B cell (primary cell): ENCODE measurements at regions not wholly inside any gene's neighbourhood (a gene's known extent, or its start where the extent isn't known, plus 50 kb on each side); places are given as distances from the start of the nearest gene placed in this dataset.

Source experiments
- ATAC-seq: fragments of 200-7000 bp; cut with Tn5 transposase; one replicate; pipeline ENCODE4 v1.10.0; 2021; ENCODE audit warnings: low read depth, mild to moderate bottlenecking, moderate number of reproducible peaks, moderate library complexity
- CTCF ChIA-PET: fragments of 350-600 bp; sonication (Branson Sonifier 250); formaldehyde crosslinking; loops from one replicate; lab custom pipeline; 2021; ENCODE audit warnings: antibody characterized with exemption, inconsistent platforms; lab: Charles Lee
- POLR2A ChIA-PET: fragments of 350-600 bp; sonication (Branson Sonifier 250); formaldehyde crosslinking; loops from one replicate; lab custom pipeline; 2021; ENCODE audit warnings: antibody characterized with exemption; lab: Charles Lee
- DNase-seq: peaks from one replicate; pipeline ENCODE4 v3.0.0; 2013
- H2AFZ ChIP-seq: 2 replicates; pipeline ENCODE4 v1.6.1; 2012; ENCODE audit warnings: mild to moderate bottlenecking, low read depth, low read length; ENCODE audit not compliant: insufficient read depth, poor library complexity, severe bottlenecking
- H3K27ac ChIP-seq, 2 donors: 1 replicate in 1 of 2; 2 replicates in 1 of 2; pipeline ENCODE4 v1.5.1; 2012 to 2013; ENCODE audit warnings: low read length in 2 of 2, mild to moderate bottlenecking in 2 of 2, moderate library complexity in 1 of 2
- H3K27me3 ChIP-seq, 4 experiments: fragments of 200-600 bp in 1 of 4; sonication (generic) in 1 of 4; replicated peaks in 1 of 4; 1 replicate in 2 of 4; 2 replicates in 2 of 4; pipeline versions ENCODE4 v1.6.1 to v1.7.0; 2013 to 2016; ENCODE audit warnings: low read length in 3 of 4, mild to moderate bottlenecking in 2 of 4, mixed read lengths in 1 of 4, moderate library complexity in 1 of 4; ENCODE audit not compliant: insufficient read depth in 4 of 4, control insufficient read depth in 3 of 4; ENCODE audit errors: control extremely low read depth in 1 of 4
- H3K36me3 ChIP-seq, 2 experiments: replicated peaks in 1 of 2; 1 replicate in 1 of 2; 2 replicates in 1 of 2; pipeline versions ENCODE4 v1.6.1 to v1.7.1; 2013; ENCODE audit warnings: low read length in 1 of 2; ENCODE audit not compliant: insufficient read depth in 2 of 2, control insufficient read depth in 1 of 2; ENCODE audit errors: control extremely low read depth in 1 of 2, extremely low read depth in 1 of 2
- H3K4me1 ChIP-seq, 2 donors: fragments of 200-600 bp in 1 of 2; sonication (generic) in 1 of 2; 1 replicate in 1 of 2; 2 replicates in 1 of 2; pipeline versions ENCODE4 v1.5.1 to v1.6.1; 2013 to 2017; ENCODE audit warnings: low read length in 2 of 2; ENCODE audit not compliant: control insufficient read depth in 2 of 2, insufficient read depth in 2 of 2
- H3K4me2 ChIP-seq: replicated peaks from 2 replicates; pipeline ENCODE3; 2012; ENCODE audit warnings: mild to moderate bottlenecking, low read depth, low read length; ENCODE audit not compliant: poor library complexity, severe bottlenecking
- H3K4me3 ChIP-seq, 5 experiments: fragments of 200-600 bp in 1 of 5; sonication (generic) in 1 of 5; 1 replicate in 3 of 5; 2 replicates in 2 of 5; pipeline versions ENCODE4 v1.5.1 to v1.7.0; 2011 to 2016; ENCODE audit warnings: low read length in 4 of 5, mild to moderate bottlenecking in 4 of 5, low read depth in 2 of 5, control low read depth in 1 of 5, moderate library complexity in 1 of 5; ENCODE audit not compliant: insufficient read depth in 1 of 5; ENCODE audit errors: control extremely low read depth in 1 of 5, extremely low read depth in 1 of 5
- H3K79me2 ChIP-seq: fragments of 200-600 bp; sonication (generic); one replicate; pipeline ENCODE4 v1.6.0; 2016; ENCODE audit warnings: low read length; ENCODE audit not compliant: control insufficient read depth, insufficient read depth
- H3K9ac ChIP-seq: fragments of 200-600 bp; sonication (generic); 2 replicates; pipeline ENCODE4 v1.6.1; 2017; ENCODE audit warnings: mild to moderate bottlenecking, low read length, moderate library complexity
- H3K9me3 ChIP-seq, 3 donors: one replicate each; pipeline versions ENCODE4 v1.6.1 to v1.7.1; 2013; ENCODE audit warnings: low read length in 2 of 3; ENCODE audit not compliant: control insufficient read depth in 2 of 3, insufficient read depth in 1 of 3; ENCODE audit errors: control extremely low read depth in 1 of 3
- H4K20me1 ChIP-seq: 2 replicates; pipeline ENCODE4 v1.6.0; 2012; ENCODE audit warnings: mild to moderate bottlenecking, low read length; ENCODE audit not compliant: insufficient read depth, control insufficient read depth, poor library complexity, severe bottlenecking
- H3K27ac Mint-ChIP-seq: one replicate; pipeline ENCODE4 v1.8.0; 2021; ENCODE audit warnings: mixed read lengths
- H3K27me3 Mint-ChIP-seq: one replicate; pipeline ENCODE4 v1.8.0; 2021; ENCODE audit warnings: mixed read lengths
- H3K4me1 Mint-ChIP-seq: one replicate; pipeline ENCODE4 v1.8.0; 2021; ENCODE audit warnings: mixed read lengths
- H3K4me3 Mint-ChIP-seq: one replicate; pipeline ENCODE4 v1.8.0; 2021; ENCODE audit warnings: mixed read lengths
- H3K9me3 Mint-ChIP-seq: one replicate; pipeline ENCODE4 v1.8.0; 2022; ENCODE audit warnings: mixed read lengths; ENCODE audit not compliant: insufficient read depth
- EZH2 ChIP-seq: IDR thresholded peaks from 2 replicates; pipeline ENCODE4 v1.6.1; 2012; ENCODE audit warnings: borderline replicate concordance, low read depth, mild to moderate bottlenecking, moderate library complexity, low read length; ENCODE audit not compliant: insufficient read depth, poor library complexity, severe bottlenecking
- WGBS: methylation state at CpG from one replicate; pipeline ENCODE4 v1.1.5; 2013; ENCODE audit warnings: missing lambda C conversion rate; ENCODE audit not compliant: insufficient coverage; 5-methylcytosine and 5-hydroxymethylcytosine counted together
- intact Hi-C: fragments of 100-400 bp; cut with micrococcal nuclease; formaldehyde crosslinking; loops from one replicate; pipeline ENCODE4 v1.10.0; 2022
- TF ChIP-seq, protein P1 (sequence below): fragments of 200-600 bp; IDR thresholded peaks from one replicate; pipeline ENCODE4 v1.8.0; 2022; ENCODE audit warnings: antibody characterized with exemption, mild to moderate bottlenecking

DNA sequence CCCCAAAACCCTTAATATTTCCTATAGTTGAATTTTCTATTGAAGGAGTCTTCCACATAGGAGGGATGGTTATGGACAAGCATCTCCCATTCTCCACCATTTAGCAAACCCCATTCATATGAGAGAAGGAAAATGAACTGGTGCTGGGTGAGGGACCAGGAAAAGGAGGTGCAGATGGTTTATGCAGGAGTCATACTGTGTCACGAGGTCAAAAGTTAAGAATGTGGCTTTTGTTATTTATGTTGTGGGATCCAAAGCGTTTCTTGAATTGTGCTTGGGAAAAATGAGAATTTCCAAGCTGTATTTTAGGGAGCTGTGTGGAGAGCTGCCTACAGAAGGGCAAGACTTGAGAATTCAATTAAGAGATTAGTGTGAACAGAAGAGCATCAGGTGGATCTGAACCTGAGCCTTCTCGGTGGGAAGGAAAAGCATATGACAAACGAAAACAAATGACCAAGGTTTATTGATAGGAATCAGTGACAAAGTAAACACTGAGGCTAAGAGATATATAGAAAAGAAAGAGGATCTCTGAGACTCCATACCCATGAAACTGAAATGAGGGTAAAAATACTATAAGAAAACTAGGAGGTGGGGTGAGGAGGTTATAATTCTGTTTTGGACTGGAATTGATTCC lies 473.3 kb upstream of the NR2F2 start:
- intact Hi-C loops, result no loop called here
- H2AFZ ChIP-seq, result no peak overlapping the region

DNA sequence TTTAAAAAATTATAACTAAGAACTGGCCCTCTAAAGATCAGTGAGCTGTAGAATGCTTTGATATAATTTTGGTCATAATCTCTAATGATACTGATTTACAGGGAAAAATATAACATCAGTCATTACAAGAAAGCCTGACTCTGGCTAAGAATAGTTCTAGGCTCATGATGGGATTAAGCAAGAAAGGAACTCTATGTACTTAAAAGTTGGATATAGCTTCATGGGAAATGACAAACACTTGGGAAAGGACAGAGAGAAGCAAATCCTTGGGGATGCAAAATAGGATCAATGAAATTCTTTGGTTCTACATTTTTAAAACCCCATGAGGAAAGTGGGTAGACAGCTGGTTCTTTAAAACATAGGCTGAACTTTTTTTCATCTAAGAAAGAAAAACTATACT lies 472.7 kb upstream of the NR2F2 start:
- ATAC-seq (no peak), DNase-seq (no peak)
- Histone ChIP-seq H3K27me3 (no peaks in the 10 kb centered on the region), H3K4me3 (no peak overlapping the region), H3K9me3 (no peaks in the 10 kb centered on the region), H3K4me2 (no peak overlapping the region), H3K27ac (no peak overlapping the region), H3K9ac (no peak overlapping the region), H2AFZ (no peak overlapping the region), H3K4me1 (no peaks in the 10 kb centered on the region), H3K36me3 (no peaks in the 10 kb centered on the region), H4K20me1 (no peaks in the 10 kb centered on the region), H3K79me2 (no peaks in the 10 kb centered on the region)
- Mint-ChIP-seq H3K27ac (no peak overlapping the region), H3K4me1 (no peaks in the 10 kb centered on the region), H3K27me3 (no peaks in the 10 kb centered on the region), H3K4me3 (no peak overlapping the region), H3K9me3 (peaks cover 2% of the 10 kb centered on the region)
- intact Hi-C loops, result no loop called here
- TF ChIP-seq EZH2, result no peak
- TF ChIP-seq, protein P1, sequence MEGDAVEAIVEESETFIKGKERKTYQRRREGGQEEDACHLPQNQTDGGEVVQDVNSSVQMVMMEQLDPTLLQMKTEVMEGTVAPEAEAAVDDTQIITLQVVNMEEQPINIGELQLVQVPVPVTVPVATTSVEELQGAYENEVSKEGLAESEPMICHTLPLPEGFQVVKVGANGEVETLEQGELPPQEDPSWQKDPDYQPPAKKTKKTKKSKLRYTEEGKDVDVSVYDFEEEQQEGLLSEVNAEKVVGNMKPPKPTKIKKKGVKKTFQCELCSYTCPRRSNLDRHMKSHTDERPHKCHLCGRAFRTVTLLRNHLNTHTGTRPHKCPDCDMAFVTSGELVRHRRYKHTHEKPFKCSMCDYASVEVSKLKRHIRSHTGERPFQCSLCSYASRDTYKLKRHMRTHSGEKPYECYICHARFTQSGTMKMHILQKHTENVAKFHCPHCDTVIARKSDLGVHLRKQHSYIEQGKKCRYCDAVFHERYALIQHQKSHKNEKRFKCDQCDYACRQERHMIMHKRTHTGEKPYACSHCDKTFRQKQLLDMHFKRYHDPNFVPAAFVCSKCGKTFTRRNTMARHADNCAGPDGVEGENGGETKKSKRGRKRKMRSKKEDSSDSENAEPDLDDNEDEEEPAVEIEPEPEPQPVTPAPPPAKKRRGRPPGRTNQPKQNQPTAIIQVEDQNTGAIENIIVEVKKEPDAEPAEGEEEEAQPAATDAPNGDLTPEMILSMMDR, result no peak
- ChIA-PET CTCF (no interaction called here), POLR2A (no interaction called here)

More for the DNA sequence above, 473.3 kb upstream of the NR2F2 start:
- DNase-seq, result no peak
- Histone ChIP-seq H3K79me2 (no peaks in the 10 kb centered on the region), H3K36me3 (no peaks in the 10 kb centered on the region), H3K4me3 (no peak overlapping the region), H3K9me3 (no peaks in the 10 kb centered on the region), H3K4me1 (no peaks in the 10 kb centered on the region), H3K4me2 (no peak overlapping the region), H3K27me3 (no peaks in the 10 kb centered on the region), H3K27ac (no peak overlapping the region), H4K20me1 (no peaks in the 10 kb centered on the region), H3K9ac (no peak overlapping the region)
- POLR2A ChIA-PET, result no interaction called here
- H3K9me3 Mint-ChIP-seq, result peaks cover 2% of the 10 kb centered on the region
- H3K27me3 Mint-ChIP-seq, result no peaks in the 10 kb centered on the region
- CTCF ChIA-PET, result no interaction called here
- no peak for ATAC-seq
- TF ChIP-seq, protein P1, result no peak
- TF ChIP-seq EZH2, result no peak
- H3K27ac Mint-ChIP-seq, result no peak overlapping the region
- H3K4me3 Mint-ChIP-seq, result no peak overlapping the region
- no peaks in the 10 kb centered on the region for H3K4me1 Mint-ChIP-seq
- 88% methylated on average over 4 of the region's 4 CpGs for WGBS
